ENCODE measurements at regions not wholly inside any gene's neighbourhood (a gene's known extent, or its start where the extent isn't known, plus 50 kb on each side); places are given as distances from the start of the nearest gene placed in this dataset.

DNA sequence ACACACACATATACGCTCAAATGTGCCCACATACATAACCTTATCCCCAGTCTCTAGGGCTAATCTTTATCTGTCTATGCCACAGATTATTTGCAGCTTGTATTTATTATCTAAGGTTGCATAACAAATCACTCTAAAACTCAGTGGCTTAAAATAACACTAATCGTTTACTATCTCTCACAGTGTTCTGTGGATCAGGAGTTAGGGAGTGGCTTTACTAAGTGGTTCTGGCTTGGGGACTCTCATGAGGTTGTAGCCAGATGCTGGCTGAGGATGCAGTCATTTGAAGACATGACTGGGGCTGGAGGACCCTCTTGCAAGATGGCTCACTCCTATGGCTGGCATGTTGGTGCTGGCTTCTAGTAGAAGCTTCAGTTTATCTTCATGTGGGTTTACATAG is 68.5 kb upstream of the LNX1 start:
- Mint-ChIP-seq H3K4me3 (no peak overlapping the region), H3K27me3 (ENCODE audit: low read depth) (peaks cover 3% of the 10 kb centered on the region), H3K36me3 (ENCODE audit: low read depth) (no peaks in the 10 kb centered on the region), H3K4me1 (peaks cover 15% of the 10 kb centered on the region), H3K27ac (no peak overlapping the region), H3K9me3 (peaks cover 6% of the 10 kb centered on the region)
- TF ChIP-seq, protein P1, sequence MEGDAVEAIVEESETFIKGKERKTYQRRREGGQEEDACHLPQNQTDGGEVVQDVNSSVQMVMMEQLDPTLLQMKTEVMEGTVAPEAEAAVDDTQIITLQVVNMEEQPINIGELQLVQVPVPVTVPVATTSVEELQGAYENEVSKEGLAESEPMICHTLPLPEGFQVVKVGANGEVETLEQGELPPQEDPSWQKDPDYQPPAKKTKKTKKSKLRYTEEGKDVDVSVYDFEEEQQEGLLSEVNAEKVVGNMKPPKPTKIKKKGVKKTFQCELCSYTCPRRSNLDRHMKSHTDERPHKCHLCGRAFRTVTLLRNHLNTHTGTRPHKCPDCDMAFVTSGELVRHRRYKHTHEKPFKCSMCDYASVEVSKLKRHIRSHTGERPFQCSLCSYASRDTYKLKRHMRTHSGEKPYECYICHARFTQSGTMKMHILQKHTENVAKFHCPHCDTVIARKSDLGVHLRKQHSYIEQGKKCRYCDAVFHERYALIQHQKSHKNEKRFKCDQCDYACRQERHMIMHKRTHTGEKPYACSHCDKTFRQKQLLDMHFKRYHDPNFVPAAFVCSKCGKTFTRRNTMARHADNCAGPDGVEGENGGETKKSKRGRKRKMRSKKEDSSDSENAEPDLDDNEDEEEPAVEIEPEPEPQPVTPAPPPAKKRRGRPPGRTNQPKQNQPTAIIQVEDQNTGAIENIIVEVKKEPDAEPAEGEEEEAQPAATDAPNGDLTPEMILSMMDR (IDR thresholded peaks at IDR 0.05; ENCODE audit: unreplicated experiment in 3 of 3), result no peak

DNA sequence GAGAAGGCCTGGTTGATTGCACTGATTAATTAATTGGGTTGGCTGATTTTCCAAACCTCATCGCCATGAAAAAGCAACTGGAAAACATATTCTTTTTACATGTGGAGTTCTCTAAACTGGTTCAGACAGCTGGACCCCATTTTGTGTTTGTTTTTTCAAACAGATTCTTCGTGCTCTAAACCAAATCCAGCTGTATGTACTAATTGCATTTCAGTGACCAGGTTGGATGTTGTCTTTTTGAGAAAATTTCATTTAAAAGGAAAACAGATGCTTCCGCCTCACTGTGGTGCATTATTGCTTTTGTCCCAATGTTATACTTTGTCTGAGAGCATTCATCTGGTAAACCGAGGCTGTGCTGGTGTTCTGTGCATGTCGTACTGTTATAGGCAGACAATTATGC is 67.8 kb upstream of the LNX1 start:
- Mint-ChIP-seq H3K27ac (no peak overlapping the region), H3K9me3 (no peaks in the 10 kb centered on the region), H3K4me1 (peaks cover 21% of the 10 kb centered on the region), H3K4me3 (no peak overlapping the region), H3K27me3 (ENCODE audit: low read depth) (peaks cover 3% of the 10 kb centered on the region), H3K36me3 (ENCODE audit: low read depth) (no peaks in the 10 kb centered on the region)
- TF ChIP-seq, protein P1 (IDR thresholded peaks at IDR 0.05; ENCODE audit: unreplicated experiment in 3 of 3), result no peak

DNA sequence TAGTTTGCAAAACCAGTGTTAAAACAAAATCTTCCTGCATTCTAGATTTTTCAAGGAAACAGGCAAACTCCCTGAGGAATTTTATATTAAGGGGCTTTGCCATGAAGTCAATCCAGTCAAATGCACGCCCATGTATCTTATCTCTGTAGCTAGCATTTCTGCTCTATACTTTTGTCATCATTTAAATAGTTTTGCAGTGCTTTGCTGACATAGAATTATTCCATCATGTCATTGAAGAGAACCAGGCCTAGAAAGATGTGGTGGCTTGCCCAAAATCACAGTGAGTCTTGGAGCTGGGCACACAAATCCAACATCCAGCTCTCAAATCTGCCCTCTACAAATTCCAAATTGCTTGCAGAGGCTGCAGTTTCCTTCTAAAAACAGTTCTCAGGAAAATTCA is 66.7 kb upstream of the LNX1 start:
- H3K4me1 Mint-ChIP-seq, result peaks cover 31% of the 10 kb centered on the region
- no peak overlapping the region for H3K4me3 Mint-ChIP-seq
- H3K27me3 Mint-ChIP-seq (ENCODE audit: low read depth), result peaks cover 3% of the 10 kb centered on the region
- no peaks in the 10 kb centered on the region for H3K36me3 Mint-ChIP-seq (ENCODE audit: low read depth)
- H3K27ac Mint-ChIP-seq, result peak overlapping the region in 1 of 3 experiments; percentile 45
- TF ChIP-seq, protein P1 (IDR thresholded peaks at IDR 0.05; ENCODE audit: unreplicated experiment in 3 of 3), result no peak
- H3K9me3 Mint-ChIP-seq, result no peaks in the 10 kb centered on the region

DNA sequence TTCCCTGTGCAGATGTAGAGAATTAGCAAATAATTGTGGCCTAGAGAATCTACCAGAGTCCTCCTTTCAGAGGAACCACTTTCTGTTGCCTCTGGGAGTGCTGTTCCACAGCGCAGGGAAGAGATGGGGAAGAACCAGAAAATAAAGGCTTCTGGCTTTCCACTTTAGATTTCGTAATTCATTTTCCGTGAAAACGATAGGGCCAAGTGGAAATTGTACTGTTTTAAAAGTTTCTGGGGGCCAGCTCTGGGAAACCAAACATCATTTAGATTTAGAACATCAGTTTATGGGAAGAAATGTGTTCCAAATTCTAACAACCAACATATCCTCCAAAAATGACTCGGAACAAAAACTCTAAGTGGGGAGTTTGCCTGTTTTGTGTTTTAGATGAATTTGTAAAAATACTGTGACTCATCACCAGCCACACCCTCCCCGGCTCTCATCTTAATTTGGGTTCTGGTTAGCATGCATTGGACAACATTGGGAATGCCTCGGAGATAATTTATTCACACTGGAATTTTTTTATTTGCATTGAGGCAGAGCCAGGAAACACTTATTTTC is 65.2 kb upstream of the LNX1 start:
- Mint-ChIP-seq H3K36me3 (ENCODE audit: low read depth) (no peaks in the 10 kb centered on the region), H3K4me1 (peaks cover 36% of the 10 kb centered on the region), H3K27me3 (ENCODE audit: low read depth) (peaks cover 7% of the 10 kb centered on the region), H3K9me3 (no peaks in the 10 kb centered on the region), H3K4me3 (no peak overlapping the region), H3K27ac (peak overlapping the region; percentile 0 to 84 (median 20))
- TF ChIP-seq, protein P1 (IDR thresholded peaks at IDR 0.05; ENCODE audit: unreplicated experiment in 3 of 3), result peak in 2 of 3 experiments; percentile 15 to 28

DNA sequence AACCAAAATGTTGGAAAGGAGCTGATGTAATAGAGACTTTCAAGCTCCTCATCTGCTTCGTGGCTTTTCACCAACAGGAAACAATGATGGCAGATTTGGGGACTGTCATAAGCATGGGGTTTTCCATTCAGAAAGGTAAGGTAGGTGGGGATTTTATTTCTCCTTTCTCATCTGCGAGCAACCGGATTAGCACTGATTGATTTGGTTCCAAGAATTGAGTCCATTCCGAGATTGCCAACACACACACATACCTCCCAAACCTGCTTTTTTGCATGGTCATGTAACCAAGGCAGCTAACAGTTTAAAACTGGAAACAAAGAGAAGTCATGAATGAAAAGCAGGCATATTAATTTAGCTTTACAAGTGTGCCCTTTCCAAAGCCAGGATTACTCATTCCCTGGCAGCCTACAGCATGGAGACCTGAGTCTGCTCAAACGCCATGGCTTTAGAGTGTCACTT is 63.0 kb upstream of the LNX1 start:
- peaks cover 7% of the 10 kb centered on the region for H3K27me3 Mint-ChIP-seq (ENCODE audit: low read depth)
- H3K9me3 Mint-ChIP-seq, result no peaks in the 10 kb centered on the region
- no peak overlapping the region for H3K4me3 Mint-ChIP-seq
- no peaks in the 10 kb centered on the region for H3K36me3 Mint-ChIP-seq (ENCODE audit: low read depth)
- peak overlapping the region; percentile 58 to 84 (median 67) for H3K27ac Mint-ChIP-seq
- peaks cover 36% of the 10 kb centered on the region for H3K4me1 Mint-ChIP-seq
- TF ChIP-seq, protein P1 (IDR thresholded peaks at IDR 0.05; ENCODE audit: unreplicated experiment in 3 of 3), result no peak

DNA sequence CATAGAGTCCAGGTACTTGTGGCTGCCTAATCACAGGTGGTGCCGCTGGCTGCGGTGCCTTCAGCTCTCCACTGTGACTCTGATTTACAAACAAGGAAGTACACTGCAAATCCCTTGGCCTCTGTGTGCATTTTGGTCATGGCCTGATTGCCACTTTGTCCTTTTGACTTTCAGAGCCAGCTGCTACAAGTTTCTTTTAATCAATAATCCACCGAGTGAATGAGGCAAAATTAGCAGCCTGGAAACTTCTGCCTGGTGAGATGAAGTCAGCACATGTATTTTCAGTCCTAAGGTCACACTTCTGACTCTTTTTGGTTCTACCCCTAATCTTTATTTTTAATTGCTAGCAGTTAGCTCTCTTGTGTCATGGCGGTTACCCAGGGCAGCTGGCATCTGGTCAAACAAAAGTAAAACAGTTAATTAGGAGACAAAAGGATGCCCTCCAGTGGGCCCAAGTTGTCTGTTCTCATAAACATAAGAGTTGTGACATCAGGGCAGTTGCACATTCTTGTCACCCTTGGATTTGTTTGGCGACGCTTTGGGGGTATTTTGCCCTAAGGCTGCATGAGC is 62.3 kb upstream of the LNX1 start:
- Mint-ChIP-seq H3K4me1 (peaks cover 36% of the 10 kb centered on the region), H3K27ac (peak overlapping the region; percentile 67 to 84 (median 83)), H3K36me3 (ENCODE audit: low read depth) (no peaks in the 10 kb centered on the region), H3K9me3 (no peaks in the 10 kb centered on the region), H3K27me3 (ENCODE audit: low read depth) (peaks cover 7% of the 10 kb centered on the region), H3K4me3 (no peak overlapping the region)
- TF ChIP-seq, protein P1 (IDR thresholded peaks at IDR 0.05; ENCODE audit: unreplicated experiment in 3 of 3), result no peak
